GM18505 (cell line): ENCODE measurements at regions not wholly inside any gene's neighbourhood (a gene's known extent, or its start where the extent isn't known, plus 50 kb on each side); places are given as distances from the start of the nearest gene placed in this dataset.

Experiments
- ATAC-seq: cut with Tn5 transposase; IDR thresholded peaks from one replicate; pipeline ENCODE4 v1.9.1; 2021; ENCODE audit not compliant: unreplicated experiment
- POLR2A ChIP-seq: IDR thresholded peaks from 4 replicates; pipeline ENCODE4 v1.6.1; 2011; ENCODE audit warnings: borderline replicate concordance; ENCODE audit not compliant: insufficient read depth, insufficient read length; ENCODE audit errors: extremely low read depth

DNA sequence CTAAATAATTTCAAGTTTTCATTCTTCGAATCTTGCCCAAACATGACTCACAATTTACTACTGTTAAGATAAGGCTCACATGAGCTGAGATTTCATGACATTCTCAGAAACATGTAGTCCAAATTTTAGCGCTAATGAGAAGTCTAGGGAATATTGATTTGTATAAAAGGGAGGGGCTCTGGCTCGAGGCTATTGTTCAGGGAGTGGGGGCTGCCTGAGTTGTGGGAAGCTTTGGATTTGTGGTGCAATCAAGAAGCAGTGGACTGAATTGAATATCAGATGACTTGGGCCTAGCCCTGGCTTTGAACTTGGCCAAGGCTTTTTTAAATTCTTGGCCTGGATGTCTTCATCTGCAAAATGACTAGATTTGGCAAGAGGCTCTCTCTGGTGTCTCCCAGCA is 674.9 kb upstream of the FANCL start:
- ATAC-seq: no peak
- TF ChIP-seq POLR2A: no peak

DNA sequence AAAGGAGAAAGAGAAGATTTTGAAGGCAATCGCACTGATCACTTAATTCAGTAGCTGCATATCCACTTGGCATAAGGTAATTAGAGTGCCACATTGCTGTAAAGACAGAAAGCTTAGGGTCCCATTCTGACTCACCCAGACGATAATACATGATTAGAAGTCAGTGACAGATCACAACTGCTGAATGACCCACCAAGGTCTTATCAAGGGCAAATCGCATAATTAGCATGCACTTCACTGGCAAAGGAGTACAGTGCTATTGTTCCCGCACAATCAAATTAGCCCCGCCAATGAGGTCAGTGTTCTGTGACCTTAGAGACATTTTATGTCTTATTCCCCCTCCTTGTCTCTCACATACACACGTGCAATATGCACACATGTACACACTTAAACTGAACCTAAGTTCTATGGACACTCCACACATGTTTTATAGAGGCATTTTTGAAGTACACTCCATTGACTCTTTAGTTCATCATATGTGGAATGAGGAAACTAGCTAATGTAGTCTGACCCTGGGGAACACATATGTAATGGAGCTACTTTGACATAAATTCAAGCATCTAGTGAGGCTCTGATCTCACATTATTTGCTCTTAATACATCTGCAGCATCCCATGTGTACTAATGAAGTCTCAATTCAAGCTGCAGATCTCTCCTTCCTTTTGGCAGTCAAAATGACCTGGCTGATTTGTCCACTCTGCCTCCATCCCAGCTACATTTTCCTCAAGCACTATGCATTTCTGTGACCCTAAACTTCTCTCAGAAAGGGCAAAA is 673.8 kb upstream of the FANCL start:
- TF ChIP-seq POLR2A: no peak
- no peak for ATAC-seq

DNA sequence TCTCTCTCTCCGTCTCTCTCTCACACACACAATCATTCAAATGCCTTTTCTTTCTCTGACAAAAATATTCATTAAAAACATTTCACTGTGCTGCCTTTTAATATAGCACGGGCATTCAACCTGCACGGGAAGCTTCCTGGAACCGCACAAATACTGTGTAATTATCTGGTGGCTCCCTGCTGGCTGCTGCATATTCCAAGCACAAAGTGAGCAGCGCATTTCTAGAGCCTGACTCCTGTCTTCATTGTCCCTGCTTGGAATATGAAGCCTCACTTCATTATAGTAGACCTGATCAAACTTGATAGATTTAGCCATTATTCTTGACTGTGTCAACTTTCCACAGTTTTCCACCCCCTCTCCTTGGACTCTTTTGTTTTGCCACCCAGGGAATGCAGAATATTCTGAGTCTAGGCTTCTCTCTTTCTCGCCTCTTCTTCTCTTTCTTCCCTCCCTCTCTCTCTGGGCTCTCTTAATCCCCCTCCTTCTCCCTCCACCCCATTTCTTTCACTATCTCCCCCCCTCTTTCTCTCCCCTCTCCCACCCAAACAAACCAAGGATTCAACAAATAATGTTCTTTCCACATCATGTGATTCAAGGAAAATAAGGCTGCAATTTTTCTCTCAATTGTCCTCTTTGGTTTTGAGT is 672.1 kb upstream of the FANCL start:
- TF ChIP-seq POLR2A: no peak
- ATAC-seq: no peak

DNA sequence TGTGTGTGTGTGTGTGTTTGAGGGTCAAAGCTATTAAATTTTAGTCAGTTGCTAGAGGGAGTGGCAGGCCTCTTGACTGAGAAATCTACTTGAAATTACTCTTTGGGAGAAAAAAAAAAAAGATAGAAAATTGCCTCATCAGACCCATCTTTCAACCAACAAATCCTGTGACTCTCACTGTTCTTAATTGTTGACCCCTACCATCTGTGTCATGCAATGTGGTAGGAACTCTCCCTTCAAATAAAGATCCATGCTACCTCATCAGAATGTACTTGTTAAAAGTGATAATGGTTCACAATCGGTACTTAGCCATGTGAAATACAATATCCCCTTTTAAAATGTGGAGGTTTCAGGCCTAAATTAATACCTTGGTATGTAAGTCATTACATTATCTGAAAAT is 670.8 kb upstream of the FANCL start:
- no peak for TF ChIP-seq POLR2A
- no peak for ATAC-seq

DNA sequence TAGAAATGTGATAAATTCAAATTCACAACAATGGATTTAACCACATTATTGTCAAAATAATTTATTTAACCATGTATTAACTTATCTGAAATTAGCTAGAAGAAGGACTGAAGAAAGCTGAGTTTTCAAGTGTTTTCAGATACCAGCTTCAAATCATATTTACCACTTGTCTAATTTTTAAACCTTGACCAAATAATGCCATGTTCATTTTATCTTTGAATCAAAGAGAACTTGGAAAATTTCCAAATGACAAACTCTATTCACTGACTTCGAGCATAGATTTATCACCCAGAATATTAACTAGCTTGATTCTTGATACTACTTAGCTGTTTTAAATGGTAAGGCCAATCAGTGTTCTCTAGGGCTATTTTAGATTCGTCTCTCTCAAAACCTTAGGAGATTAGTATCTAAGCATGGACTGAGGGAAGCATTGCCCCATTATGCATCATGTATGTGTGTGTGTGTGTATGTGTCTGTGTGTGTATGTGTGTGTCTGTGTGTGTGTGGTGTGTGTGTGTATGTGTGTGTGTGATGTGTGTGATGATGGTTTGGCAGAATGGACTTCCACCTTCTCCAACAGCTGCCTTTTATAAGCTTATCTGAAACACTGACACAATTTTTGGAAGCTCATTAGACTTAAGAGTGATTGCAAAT is 667.5 kb upstream of the FANCL start:
- TF ChIP-seq POLR2A: no peak
- ATAC-seq: no peak

DNA sequence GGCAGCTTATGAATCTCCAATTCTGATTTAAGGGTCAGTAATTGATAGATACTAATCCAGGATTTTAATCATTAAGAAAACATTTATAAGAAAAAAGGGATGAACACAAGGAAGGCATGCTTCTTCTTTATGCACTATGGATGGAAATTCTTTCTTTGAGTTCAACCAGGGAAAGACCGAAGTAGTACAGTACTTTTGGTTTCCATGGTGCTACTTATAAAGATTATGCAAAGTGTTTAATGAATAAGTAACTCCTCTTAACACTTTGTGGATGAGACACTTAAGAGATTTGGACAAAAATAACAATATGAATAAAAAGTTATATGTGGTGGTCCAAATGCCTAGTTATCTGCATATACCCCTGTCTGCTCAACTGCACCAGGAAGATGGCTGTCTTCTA is 666.5 kb upstream of the FANCL start:
- no peak for ATAC-seq
- TF ChIP-seq POLR2A: no peak

DNA sequence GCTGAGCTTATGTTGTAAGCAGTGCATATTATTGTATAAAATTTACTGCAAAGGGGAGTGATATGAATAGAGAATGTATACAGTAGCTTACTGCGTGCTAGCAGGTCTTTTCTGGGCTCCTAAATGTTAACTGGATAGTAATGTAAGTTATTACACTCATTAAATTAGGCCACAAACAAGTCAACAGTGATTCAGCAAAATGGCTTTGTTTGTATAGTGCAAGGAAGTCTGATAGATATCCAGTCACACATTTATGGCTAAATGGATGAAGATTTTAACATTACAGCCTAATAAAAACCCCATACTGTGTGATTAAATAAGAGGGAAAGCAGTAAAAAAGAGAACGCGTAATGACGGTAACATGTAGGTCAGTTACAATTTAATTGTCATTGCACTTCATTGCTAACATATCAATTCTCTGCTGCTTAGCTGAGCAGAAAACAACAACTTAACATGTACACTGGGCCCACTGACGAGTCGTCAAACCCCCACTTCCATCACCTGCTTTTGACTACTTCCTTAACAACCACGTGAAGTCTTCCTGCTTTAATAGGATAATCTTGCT is 665.0 kb upstream of the FANCL start:
- ATAC-seq: no peak
- TF ChIP-seq POLR2A: no peak

DNA sequence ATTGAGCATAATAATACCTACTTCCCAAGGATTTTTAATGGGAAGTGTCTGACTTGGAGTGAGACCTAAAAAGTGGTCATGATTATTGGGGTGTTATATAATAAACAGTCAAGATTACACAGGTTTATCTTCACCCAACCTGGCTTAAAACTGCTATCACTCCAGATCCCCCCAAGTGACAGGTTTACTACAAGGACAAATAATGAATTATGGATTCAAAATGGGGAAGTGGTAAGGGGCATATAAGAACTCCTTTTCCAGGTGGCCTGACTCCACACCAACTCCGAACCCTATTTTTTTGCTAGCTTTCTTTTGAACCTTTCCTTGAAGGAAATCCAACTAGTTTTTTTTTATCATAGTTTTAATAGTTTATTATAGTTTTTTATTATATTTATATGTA is 663.0 kb upstream of the FANCL start:
- TF ChIP-seq POLR2A: no peak
- no peak for ATAC-seq

DNA sequence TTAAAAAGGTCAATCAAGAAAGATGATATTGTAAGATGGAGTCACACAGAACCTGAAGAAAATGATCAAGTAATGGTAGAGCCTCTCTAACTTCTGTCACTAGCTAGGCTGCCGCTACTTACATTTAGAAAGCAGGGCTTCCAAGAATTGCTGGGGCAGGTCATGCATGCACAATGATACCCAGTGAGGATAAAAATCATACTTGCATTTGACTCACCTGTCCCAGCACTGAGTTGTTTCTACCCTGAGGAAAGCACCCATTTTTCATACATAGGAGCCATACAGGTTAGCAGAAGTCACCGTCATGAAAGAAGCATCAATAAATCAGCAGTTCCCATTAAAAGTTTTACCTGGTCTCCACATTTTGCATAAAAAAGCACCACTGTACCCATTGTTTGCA is 662.3 kb upstream of the FANCL start:
- ATAC-seq: no peak
- no peak for TF ChIP-seq POLR2A

DNA sequence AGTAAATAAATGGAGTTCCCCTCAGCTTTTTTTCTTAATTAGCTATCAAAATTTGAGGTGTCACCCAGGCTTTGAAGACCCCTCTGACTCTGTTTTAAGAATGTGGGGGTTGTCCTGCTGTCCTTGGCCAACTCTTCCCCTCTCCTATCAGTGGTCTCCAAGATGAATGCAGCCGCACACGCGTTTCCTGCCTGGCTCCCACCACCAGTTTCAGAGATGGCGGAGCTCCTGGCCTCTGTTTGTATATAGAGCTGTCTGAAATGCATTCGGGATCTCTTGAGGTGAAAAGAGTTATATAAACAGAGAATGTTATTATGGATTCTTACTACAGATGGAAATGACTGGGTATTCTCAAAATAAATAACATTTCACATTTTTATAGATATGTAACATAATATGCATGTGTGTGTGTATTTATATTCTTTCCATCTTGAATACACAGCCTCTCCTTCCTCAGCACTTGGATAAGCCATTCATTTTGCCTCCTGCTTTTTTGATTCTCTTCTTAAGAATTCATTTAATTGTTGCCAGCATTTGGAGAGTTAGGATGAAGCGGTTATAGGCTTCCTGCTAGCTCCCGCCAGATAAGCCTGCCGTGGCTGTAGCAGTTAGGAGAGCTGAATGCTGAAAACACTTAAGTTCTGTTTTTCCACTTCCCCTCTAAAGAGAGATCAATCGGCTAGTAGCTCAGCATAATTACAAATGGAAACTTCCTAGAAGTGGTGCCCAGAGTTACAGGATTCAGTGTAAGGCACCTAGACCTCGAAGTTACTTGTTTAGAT is 659.3 kb upstream of the FANCL start:
- ATAC-seq: no peak
- no peak for TF ChIP-seq POLR2A

DNA sequence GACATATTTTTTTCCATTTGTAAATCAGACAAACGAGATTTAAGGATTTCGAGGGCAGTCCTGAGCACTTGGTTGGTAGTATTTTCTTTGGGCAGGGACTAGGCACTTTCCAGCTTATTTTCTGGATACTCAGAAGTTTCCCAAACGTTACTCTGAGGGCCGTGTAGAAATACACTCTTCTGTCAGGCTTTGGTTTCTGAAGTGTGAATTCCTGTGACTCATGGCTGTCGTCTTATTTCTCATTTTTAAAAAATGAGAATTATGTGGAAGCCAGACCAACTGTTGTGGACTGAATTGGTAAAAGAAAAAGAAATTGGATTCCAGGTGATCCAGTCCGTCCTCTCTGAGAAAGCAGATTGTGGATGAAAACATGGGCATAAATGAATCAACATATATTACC is 658.6 kb upstream of the FANCL start:
- ATAC-seq: no peak
- TF ChIP-seq POLR2A: no peak

DNA sequence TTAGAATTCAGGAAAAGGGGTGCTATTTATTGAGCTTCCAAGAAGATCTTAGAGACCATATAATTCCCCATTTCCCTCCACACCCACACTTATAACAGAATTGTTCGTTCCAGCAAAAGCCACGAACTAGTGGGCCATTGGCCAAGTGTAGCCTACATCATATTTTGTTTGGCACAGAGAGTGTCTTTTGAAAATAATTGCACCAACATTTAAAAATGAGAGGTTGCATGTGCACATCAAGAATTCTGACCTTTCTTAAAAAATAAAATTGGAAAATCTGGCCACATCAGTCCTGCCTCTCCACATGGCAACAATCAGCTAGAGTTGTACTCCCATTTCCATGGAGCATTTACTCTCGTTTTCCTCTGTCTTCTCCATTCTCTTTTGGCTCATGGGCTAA is 655.5 kb upstream of the FANCL start:
- no peak for TF ChIP-seq POLR2A

DNA sequence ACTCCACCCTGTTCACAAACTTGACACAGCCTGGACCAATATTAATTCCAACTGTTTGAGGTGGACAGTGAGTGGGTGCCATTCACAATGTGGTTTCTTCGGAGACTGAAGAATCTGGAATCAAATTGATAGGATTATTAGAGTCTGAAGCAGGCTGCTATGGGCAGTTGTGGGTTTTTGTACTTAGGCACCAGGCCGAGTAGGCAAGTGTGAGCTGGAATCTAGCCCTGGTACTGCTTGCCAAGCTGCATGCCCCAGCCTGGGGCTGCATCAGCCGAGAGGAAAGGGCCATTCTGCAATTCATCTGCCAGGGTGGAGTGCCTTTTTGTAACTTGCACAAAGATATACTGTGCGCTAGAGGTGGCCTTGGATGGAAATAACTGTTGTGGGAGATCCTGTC is 654.7 kb upstream of the FANCL start:
- TF ChIP-seq POLR2A: no peak
- ATAC-seq: no peak

More for the DNA sequence above, 655.5 kb upstream of the FANCL start:
- no peak for ATAC-seq

DNA sequence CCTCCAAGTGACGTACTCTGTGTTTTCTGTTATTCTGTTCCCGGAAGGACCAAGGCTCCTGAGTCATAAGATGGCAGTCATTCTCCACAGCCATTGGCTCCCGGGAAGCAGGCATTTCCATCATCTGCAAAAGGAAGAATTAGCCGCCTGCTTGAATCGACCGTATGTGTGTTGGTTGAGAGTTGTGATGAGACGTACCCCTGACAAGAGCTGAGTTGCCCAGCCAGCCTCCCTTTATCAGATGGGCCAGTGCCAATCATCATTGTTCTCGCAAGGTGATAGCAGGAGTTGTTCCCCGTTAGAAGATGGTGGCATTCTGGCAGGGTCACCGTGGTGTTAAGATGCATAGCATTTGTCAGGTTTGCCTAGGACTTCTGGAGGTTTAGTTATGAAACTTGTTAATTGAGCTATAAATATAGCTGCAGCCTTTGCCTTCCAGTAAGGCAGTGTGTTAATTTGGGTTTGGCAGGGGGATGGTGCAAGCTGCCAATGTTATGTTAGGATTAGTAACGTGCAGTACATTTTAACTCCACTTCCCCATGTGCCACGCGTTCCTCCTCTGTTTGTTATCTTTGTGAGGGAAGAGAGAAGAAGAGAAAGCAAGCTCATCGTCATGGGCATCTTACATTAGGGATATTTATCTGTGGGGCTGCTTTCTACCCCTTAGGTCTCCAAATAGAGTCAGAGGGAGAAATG is 652.7 kb upstream of the FANCL start:
- no peak for TF ChIP-seq POLR2A

More for the DNA sequence above, 652.7 kb upstream of the FANCL start:
- ATAC-seq: no peak
